OCI-M1 (cell line): ENCODE measurements at regions not wholly inside any gene's neighbourhood (a gene's known extent, or its start where the extent isn't known, plus 50 kb on each side); places are given as distances from the start of the nearest gene placed in this dataset.
"Not testable (repeated sequence)": the region's sequence is repeated elsewhere in the genome, so short reads cannot be mapped to it uniquely, and the experiment has no call there.

Experiments used
- DNase-seq: peaks from one replicate; lab custom pipeline; 2025; lab: John Stamatoyannopoulos, UW

GRCh38 chr22:49413551-49413950 is 414.1 kb downstream of the BRD1 start:
- DNase-seq, result no peak

DNA sequence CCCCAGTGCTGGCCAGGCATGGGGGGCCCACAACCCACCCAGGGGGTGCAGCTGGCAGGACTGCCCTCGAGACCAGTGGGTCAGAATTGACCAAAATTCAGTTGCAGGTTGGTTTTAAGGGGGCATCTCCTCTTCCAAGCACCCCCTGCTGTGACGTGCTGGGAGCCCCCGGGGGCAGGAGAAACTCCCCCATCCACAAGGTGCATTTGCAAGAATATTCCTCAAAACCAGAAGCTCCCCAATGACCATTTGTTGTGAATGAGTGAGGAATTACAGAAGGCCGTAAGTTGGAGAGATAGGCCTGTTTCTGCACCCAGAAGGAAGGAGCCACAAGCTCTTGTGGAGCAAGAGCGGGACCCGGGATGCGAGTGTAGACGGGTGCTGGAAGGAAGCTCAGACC is 414.5 kb downstream of the BRD1 start:
- no peak for DNase-seq

GRCh38 chr22:49412236-49412635 is 415.4 kb downstream of the BRD1 start:
- DNase-seq, result no peak

GRCh38 chr22:49411236-49411635 is 416.4 kb downstream of the BRD1 start:
- no peak for DNase-seq

- no peak for DNase-seq
These were observed 419.4 kb downstream of the BRD1 start for GRCh38 chr22:49408102-49408836.

DNA sequence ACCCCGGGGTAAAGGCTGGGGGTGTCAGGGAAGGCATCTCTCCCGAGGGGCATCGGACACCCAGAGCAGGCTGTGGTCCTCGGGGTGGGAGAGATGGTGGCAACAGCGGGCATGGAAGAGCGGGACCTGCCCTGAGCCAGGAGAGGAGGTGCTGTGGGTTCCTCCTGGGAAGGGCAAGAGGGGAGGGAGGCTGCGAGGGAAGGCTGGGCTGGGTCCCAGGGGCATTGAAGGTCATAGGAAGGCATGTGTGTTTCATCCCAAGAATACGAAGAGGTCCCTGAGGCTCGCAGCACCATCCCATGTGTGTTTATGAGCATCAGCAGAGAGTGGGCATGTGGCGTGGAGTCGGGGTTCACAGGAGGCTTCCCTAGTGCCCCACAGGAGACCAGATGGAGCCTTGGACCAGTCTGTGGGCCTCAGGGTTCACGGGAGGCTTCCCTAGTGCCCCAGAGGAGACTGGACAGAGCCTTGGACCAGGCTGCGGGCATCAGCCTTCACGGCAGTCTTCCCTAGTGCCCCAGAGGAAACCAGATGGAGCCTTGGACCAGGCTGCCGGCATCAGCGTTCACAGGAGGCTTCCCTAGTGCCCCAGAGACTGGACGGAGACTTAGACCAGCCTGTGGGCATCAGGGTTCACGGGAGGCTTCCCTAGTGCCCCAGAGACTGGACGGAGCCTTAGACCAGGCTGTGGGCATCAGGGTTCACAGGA is 420.6 kb downstream of the BRD1 start:
- DNase-seq, result no peak

- DNase-seq, result no peak
These were observed 421.5 kb downstream of the BRD1 start for GRCh38 chr22:49406047-49406650.

GRCh38 chr22:49405590-49405989 is 422.1 kb downstream of the BRD1 start:
- DNase-seq, result no peak

GRCh38 chr22:49404576-49405241 is 423.0 kb downstream of the BRD1 start:
- no peak for DNase-seq

DNA sequence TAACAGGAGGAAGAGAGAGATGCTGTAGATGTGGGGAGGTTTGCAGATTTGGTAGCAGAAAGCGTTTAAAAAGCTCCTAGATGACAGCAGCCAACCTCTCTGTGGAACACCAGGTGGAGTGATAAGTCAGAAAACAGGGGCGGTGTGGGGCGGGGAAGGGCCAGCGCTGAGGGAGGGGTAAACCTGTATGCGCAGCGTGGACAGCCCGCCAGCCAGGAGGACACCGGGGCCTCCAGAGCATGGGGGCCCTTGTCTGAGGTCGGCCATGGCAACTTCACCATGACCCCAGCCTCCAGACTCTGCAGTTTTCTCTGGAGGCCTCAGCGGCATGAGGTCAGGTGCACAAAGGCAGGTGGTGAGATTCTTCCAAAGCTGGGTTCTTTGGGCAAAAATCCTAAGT is 423.7 kb downstream of the BRD1 start:
- DNase-seq, result no peak

- no peak for DNase-seq
These were observed 424.6 kb downstream of the BRD1 start for GRCh38 chr22:49403102-49403501.

- no peak for DNase-seq
These were observed 425.5 kb downstream of the BRD1 start for GRCh38 chr22:49402169-49402568.

DNA sequence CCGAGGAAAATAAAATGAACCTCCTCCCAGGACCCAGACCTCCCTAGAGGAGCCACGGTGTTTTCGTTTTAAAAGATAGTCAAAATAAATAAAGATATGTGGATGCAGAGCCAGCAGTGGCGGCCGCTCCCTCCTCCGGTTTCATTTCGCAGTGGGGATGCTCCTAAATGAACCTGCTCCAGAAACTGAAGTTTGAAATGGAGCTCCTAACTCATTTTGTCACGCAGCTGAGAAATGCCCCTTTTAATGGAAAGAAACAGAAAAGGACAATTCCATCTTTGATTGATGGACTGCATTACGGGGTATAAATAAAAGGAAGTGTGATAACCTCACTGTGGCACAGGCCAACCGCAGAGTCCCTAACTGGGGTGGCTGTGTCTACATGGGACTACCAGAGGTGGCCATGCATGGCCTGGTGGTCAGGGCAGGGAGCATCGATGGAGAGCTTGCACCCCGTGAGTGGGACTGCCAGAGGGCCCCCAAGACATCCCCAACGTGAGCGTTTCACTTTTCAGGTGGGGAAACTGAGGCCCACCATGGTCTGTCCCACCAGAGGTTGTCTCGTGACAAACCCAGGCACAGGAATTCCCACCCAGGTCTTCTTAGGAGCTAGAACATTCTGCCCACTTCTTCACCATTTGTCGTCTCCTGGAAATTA is 426.6 kb downstream of the BRD1 start:
- DNase-seq, result no peak

- no peak for DNase-seq
These were observed 427.3 kb downstream of the BRD1 start for GRCh38 chr22:49400136-49400940.

GRCh38 chr22:49398646-49399045 is 429.0 kb downstream of the BRD1 start:
- DNase-seq, result no peak

GRCh38 chr22:49398115-49398514 is 429.6 kb downstream of the BRD1 start:
- no peak for DNase-seq

- DNase-seq, result no peak
These were observed 430.9 kb downstream of the BRD1 start for GRCh38 chr22:49396817-49397216.

DNA sequence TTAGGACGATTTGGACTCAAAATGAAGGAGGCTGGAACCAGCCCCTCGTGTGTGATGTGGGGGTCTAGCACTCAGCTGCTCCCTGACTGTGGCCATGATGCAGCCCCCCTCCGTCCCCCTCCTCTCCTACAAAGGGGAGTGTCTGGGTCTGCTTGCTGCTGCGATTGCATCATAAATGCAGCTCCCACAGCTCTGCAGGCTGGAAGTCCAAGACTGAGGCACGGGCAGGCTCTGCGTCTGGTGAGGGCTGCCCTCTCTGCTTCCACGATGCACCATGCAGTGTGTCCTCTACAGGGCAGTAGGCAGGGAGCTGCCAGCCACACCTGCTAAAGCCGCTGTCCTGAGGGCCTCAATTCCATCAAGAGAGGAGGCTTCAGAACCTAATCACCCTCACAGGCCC is 432.1 kb downstream of the BRD1 start:
- no peak for DNase-seq

DNA sequence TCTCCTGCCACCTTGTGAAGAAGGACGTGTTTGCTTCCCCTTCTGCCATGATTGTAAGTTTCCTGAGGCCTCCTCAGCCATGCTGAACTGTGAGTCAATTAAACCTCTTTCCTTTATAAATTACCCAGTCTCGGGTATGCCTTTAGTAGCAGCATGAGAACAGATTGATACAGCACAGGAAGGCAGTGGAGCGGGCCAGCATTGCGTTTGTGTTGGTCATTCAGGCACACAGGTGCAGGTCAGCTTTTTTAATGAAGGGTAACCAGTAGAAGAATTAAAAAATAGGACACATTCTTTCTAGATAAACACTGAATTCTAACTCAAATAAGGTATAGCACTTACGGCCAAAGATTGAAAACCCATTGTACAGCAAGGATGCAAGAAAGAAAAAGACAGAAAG is 432.6 kb downstream of the BRD1 start:
- not testable (repeated sequence) for DNase-seq

GRCh38 chr22:49394116-49394785 is 433.4 kb downstream of the BRD1 start:
- no peak for DNase-seq

GRCh38 chr22:49393526-49393925 is 434.1 kb downstream of the BRD1 start:
- DNase-seq, result no peak
